Parathyroid adenoma (tissue), 2 donors: ENCODE measurements at regions not wholly inside any gene's neighbourhood (a gene's known extent, or its start where the extent isn't known, plus 50 kb on each side); places are given as distances from the start of the nearest gene placed in this dataset.

Experiments
- H2AFZ ChIP-seq: fragments of 300-600 bp; sonication (generic); one replicate; pipeline ENCODE4 v1.7.0; 2017; ENCODE audit warnings: antibody characterized with exemption, mild to moderate bottlenecking
- H3K27ac ChIP-seq: fragments of 300-600 bp; sonication (generic); one replicate; pipeline ENCODE4 v1.7.0; 2017
- H3K27me3 ChIP-seq: fragments of 300-600 bp; sonication (generic); one replicate; pipeline ENCODE4 v1.7.0; 2017; ENCODE audit warnings: low read length; ENCODE audit not compliant: control insufficient read depth, insufficient read depth
- H3K36me3 ChIP-seq: fragments of 300-600 bp; sonication (generic); one replicate; pipeline ENCODE4 v1.7.0; 2017; ENCODE audit warnings: low read length; ENCODE audit not compliant: control insufficient read depth, insufficient read depth
- H3K4me1 ChIP-seq: fragments of 300-600 bp; sonication (generic); one replicate; pipeline ENCODE4 v1.7.0; 2017; ENCODE audit warnings: control low read depth
- H3K4me2 ChIP-seq: fragments of 300-600 bp; sonication (generic); one replicate; pipeline ENCODE4 v1.7.0; 2017; ENCODE audit warnings: low read length
- H3K4me3 ChIP-seq: fragments of 300-600 bp; sonication (generic); one replicate; pipeline ENCODE4 v1.7.0; 2017; ENCODE audit warnings: low read depth, low read length
- H3K79me2 ChIP-seq: fragments of 300-600 bp; sonication (generic); one replicate; pipeline ENCODE4 v1.7.0; 2017; ENCODE audit warnings: control low read depth
- H3K9ac ChIP-seq: fragments of 300-600 bp; sonication (generic); one replicate; pipeline ENCODE4 v1.7.0; 2017; ENCODE audit warnings: mild to moderate bottlenecking
- H3K9me3 ChIP-seq: fragments of 300-600 bp; sonication (generic); one replicate; pipeline ENCODE4 v1.7.0; 2017; ENCODE audit warnings: low read length; ENCODE audit not compliant: control insufficient read depth
- TF ChIP-seq, protein P1 (sequence below): fragments of 300-600 bp; sonication (generic); IDR thresholded peaks from one replicate; pipeline ENCODE4 v1.7.0; 2017; ENCODE audit warnings: antibody characterized with exemption, mild to moderate bottlenecking
- donor health status: primary hyperparathyroidism.

DNA sequence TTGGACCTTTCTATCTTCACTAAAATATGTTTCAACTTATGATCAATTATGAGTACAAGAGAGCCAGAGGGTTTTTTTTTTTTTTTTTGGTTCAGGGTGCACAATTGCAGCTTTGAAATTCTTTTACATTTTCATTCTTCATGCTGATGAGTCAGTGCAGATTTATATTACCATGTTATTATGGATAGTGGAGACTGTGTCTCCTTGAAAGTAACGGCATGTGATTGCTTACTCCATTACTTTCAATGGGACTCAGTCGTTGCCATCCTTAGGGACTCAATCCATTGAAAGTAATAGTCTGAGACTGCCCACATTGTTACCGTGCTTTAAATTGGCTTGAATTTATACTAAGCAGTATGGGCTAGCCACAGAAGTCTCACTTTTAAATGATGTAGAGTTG, 286.5 kb upstream of the FANCL start:
- Histone ChIP-seq H3K9me3 (no peaks in the 10 kb centered on the region), H3K27me3 (no peaks in the 10 kb centered on the region), H2AFZ (no peak overlapping the region), H3K9ac (no peak overlapping the region), H3K79me2 (no peaks in the 10 kb centered on the region), H3K36me3 (no peaks in the 10 kb centered on the region), H3K4me2 (no peak overlapping the region), H3K4me1 (no peaks in the 10 kb centered on the region), H3K4me3 (no peak overlapping the region), H3K27ac (no peak overlapping the region)
- TF ChIP-seq, protein P1, sequence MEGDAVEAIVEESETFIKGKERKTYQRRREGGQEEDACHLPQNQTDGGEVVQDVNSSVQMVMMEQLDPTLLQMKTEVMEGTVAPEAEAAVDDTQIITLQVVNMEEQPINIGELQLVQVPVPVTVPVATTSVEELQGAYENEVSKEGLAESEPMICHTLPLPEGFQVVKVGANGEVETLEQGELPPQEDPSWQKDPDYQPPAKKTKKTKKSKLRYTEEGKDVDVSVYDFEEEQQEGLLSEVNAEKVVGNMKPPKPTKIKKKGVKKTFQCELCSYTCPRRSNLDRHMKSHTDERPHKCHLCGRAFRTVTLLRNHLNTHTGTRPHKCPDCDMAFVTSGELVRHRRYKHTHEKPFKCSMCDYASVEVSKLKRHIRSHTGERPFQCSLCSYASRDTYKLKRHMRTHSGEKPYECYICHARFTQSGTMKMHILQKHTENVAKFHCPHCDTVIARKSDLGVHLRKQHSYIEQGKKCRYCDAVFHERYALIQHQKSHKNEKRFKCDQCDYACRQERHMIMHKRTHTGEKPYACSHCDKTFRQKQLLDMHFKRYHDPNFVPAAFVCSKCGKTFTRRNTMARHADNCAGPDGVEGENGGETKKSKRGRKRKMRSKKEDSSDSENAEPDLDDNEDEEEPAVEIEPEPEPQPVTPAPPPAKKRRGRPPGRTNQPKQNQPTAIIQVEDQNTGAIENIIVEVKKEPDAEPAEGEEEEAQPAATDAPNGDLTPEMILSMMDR, result no peak

DNA sequence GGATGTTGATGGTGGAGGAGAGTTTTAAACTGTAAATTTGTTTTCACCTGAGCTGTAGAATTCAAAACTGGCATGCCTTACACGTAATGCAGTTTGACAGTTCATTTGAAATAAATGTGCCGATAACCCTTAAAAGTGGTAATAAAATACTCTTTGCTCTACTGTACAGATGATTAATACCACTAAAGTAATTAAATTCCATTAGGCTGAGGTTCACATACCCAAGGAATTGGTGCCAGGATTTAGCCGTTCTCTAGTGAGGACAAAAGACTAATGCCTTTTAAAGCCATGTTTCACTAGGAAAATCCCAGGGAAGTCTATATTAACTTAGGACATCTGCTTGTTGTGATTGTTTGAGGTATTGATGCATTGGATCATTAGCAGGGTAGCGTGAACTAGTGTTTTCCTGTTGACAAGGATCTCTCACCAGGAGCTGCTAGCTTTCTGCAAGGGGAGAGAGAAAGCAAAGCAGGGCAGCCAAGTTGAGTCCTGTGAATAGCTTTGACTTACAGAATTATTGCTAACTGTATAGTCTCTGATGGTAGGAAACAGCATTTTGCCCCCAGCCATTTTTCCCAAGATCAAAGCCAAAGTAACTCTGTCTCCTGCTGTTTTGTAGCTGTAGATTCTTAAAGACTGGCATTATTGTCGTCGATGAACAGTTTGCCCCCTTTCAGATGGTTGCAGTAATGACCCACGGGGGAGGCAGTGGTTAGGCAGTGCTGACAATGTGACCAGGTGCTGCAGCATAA, 280.9 kb upstream of the FANCL start:
- H3K4me2 ChIP-seq, result no peak overlapping the region
- no peak overlapping the region for H3K4me3 ChIP-seq
- H3K9ac ChIP-seq, result no peak overlapping the region
- no peaks in the 10 kb centered on the region for H3K79me2 ChIP-seq
- no peak overlapping the region for H3K27ac ChIP-seq
- H3K36me3 ChIP-seq, result no peaks in the 10 kb centered on the region
- H2AFZ ChIP-seq, result no peak overlapping the region
- TF ChIP-seq, protein P1, result no peak
- no peaks in the 10 kb centered on the region for H3K9me3 ChIP-seq
- no peaks in the 10 kb centered on the region for H3K27me3 ChIP-seq
- H3K4me1 ChIP-seq, result no peaks in the 10 kb centered on the region

DNA sequence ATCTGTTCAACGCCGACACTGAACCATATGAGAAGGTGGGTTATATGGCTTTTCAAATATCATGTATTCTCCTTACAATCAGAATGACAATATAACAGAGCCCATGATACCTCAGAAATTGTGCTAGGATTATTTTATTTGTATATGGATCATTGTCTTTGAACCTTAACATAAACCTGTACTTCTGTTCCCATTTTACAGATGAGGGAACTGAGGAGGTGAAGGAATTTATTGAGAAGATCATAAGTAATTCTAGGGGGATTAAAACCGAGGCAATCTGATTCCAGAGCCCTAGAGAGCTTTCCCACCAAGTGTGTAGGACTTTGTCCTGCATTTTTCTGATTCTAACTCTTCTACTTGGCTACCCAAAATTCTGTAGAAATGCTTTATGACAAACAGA, 279.8 kb upstream of the FANCL start:
- no peaks in the 10 kb centered on the region for H3K27me3 ChIP-seq
- H2AFZ ChIP-seq, result no peak overlapping the region
- H3K36me3 ChIP-seq, result no peaks in the 10 kb centered on the region
- no peaks in the 10 kb centered on the region for H3K9me3 ChIP-seq
- no peaks in the 10 kb centered on the region for H3K4me1 ChIP-seq
- no peak overlapping the region for H3K4me2 ChIP-seq
- H3K27ac ChIP-seq, result no peak overlapping the region
- H3K9ac ChIP-seq, result no peak overlapping the region
- no peak overlapping the region for H3K4me3 ChIP-seq
- TF ChIP-seq, protein P1, result no peak
- no peaks in the 10 kb centered on the region for H3K79me2 ChIP-seq

DNA sequence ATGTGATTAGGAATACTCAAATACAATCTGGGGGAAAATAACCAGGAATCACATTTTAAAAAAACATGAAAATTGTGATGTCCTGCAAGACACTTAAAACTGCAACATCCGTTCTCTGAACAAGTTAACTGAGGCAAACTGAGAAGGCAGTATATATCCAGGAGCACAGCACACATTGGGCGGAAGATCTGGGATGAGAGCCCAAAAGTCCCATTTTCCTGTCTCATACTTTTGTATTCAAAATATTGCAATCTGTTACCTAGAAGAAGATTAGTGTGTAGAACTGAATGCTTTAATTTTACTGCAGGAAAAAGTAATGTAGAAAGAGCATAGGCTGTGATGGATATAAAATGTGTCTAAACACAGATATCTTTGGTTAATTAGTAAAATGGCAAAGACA, 276.8 kb upstream of the FANCL start:
- Histone ChIP-seq H3K4me2 (no peak overlapping the region), H3K27ac (no peak overlapping the region), H2AFZ (no peak overlapping the region), H3K27me3 (no peaks in the 10 kb centered on the region), H3K9me3 (no peaks in the 10 kb centered on the region), H3K79me2 (no peaks in the 10 kb centered on the region), H3K4me1 (no peaks in the 10 kb centered on the region), H3K4me3 (no peak overlapping the region), H3K36me3 (no peaks in the 10 kb centered on the region), H3K9ac (no peak overlapping the region)
- TF ChIP-seq, protein P1, result no peak

DNA sequence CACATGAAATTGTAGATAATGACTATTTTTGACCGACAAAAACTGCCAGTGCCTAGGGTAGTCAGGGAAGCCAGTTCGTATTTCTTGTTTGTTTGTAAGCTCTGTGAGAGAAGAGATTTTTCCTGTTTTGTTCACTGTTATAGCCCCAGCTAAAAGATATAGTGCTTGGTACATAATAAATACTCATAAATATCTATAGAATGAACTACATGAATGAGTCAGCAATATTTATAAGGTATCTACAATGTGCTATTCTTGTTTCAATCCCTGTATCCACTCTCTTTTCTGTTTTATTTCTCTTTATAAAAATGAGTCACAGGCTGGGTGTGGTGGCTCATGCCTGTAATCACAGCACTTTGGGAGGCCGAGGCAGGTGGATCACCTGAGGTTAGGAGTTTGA, 275.6 kb upstream of the FANCL start:
- TF ChIP-seq, protein P1, result no peak
- H3K79me2 ChIP-seq, result no peaks in the 10 kb centered on the region
- H3K4me2 ChIP-seq, result no peak overlapping the region
- H3K4me3 ChIP-seq, result no peak overlapping the region
- no peak overlapping the region for H3K27ac ChIP-seq
- H3K27me3 ChIP-seq, result no peaks in the 10 kb centered on the region
- no peaks in the 10 kb centered on the region for H3K9me3 ChIP-seq
- no peak overlapping the region for H3K9ac ChIP-seq
- no peak overlapping the region for H2AFZ ChIP-seq
- H3K36me3 ChIP-seq, result no peaks in the 10 kb centered on the region
- no peaks in the 10 kb centered on the region for H3K4me1 ChIP-seq
